Mucosa of descending colon (tissue), 3 donors: ENCODE measurements at regions not wholly inside any gene's neighbourhood (a gene's known extent, or its start where the extent isn't known, plus 50 kb on each side); places are given as distances from the start of the nearest gene placed in this dataset.

Experiments used
- ATAC-seq: fragments of 200-7000 bp; cut with Tn5 transposase; one replicate; pipeline ENCODE4 v1.9.1; 2020; ENCODE audit warnings: mild to moderate bottlenecking, moderate library complexity
- DNase-seq, 3 donors: peaks; one replicate each; pipeline ENCODE4 v3.0.0-alpha.2; 2020
- H3K36me3 ChIP-seq: fragments of 200-600 bp; one replicate; pipeline ENCODE4 v1.8.0; 2021; ENCODE audit warnings: low read depth, mild to moderate bottlenecking
- H3K4me1 ChIP-seq: fragments of 200-600 bp; one replicate; pipeline ENCODE4 v1.8.0; 2021; ENCODE audit warnings: low read depth, mild to moderate bottlenecking
- H3K4me3 ChIP-seq: fragments of 200-600 bp; one replicate; pipeline ENCODE4 v1.8.0; 2021; ENCODE audit warnings: mild to moderate bottlenecking
- H3K9me3 ChIP-seq: fragments of 200-600 bp; one replicate; pipeline ENCODE4 v1.8.0; 2021; ENCODE audit warnings: mild to moderate bottlenecking
- intact Hi-C, 2 donors: fragments of 100-400 bp; cut with DNase I in 1 of 2; cut with micrococcal nuclease in 1 of 2; formaldehyde crosslinking; loops; one replicate each; pipeline versions ENCODE4 v1.11.0 to v1.11.1; 2022; cut with DNase I, micrococcal nuclease
- TF ChIP-seq, protein P1 (sequence below): fragments of 200-600 bp; IDR thresholded peaks from one replicate; pipeline ENCODE4 v1.8.0; 2022; ENCODE audit warnings: antibody characterized with exemption, mild to moderate bottlenecking
- donor health status: DM: no; HTN: no; CAD: no; lungs with moderate emphysema.
- donor health status: DM: no; HTN: no; CAD: no.
- donor health status: DM: no; HTN: yes; CAD: no.

- intact Hi-C loops, result no loop called here
- ATAC-seq, result no peak
- TF ChIP-seq, protein P1, sequence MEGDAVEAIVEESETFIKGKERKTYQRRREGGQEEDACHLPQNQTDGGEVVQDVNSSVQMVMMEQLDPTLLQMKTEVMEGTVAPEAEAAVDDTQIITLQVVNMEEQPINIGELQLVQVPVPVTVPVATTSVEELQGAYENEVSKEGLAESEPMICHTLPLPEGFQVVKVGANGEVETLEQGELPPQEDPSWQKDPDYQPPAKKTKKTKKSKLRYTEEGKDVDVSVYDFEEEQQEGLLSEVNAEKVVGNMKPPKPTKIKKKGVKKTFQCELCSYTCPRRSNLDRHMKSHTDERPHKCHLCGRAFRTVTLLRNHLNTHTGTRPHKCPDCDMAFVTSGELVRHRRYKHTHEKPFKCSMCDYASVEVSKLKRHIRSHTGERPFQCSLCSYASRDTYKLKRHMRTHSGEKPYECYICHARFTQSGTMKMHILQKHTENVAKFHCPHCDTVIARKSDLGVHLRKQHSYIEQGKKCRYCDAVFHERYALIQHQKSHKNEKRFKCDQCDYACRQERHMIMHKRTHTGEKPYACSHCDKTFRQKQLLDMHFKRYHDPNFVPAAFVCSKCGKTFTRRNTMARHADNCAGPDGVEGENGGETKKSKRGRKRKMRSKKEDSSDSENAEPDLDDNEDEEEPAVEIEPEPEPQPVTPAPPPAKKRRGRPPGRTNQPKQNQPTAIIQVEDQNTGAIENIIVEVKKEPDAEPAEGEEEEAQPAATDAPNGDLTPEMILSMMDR, result no peak
These were observed 130.1 kb upstream of the LARP1 start for GRCh38 chr5:154625031-154625430.

DNA sequence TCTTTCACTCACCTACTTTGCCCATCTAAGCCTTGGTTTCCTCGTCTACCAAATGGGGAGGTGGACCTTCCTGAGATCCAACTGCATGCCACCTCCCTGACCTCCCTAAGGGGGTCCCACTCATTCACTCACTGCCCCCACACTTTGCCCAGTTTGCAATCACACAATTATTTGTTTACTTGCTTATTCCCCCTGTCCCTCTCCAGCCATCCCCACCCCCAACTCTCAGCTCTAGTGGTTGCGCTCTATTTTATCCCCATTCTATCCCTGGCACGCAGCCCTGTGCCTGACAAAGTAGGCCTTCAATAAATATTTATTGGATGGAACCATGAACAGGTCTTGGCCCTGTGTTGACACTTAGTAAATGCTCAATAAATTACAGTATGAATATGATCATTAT, 130.8 kb upstream of the LARP1 start:
- no peaks in the 10 kb centered on the region for H3K4me1 ChIP-seq
- ATAC-seq (no peak), DNase-seq (no peak)
- intact Hi-C loops, result no loop called here
- no peak overlapping the region for H3K4me3 ChIP-seq
- no peaks in the 10 kb centered on the region for H3K36me3 ChIP-seq
- no peaks in the 10 kb centered on the region for H3K9me3 ChIP-seq
- TF ChIP-seq, protein P1, result no peak

More at GRCh38 chr5:154625031-154625430, 130.1 kb upstream of the LARP1 start:
- Histone ChIP-seq H3K4me3 (no peak overlapping the region), H3K4me1 (no peaks in the 10 kb centered on the region), H3K36me3 (no peaks in the 10 kb centered on the region), H3K9me3 (no peaks in the 10 kb centered on the region)
- no peak for DNase-seq

GRCh38 chr5:154620411-154620810, 134.8 kb upstream of the LARP1 start:
- ATAC-seq (no peak), DNase-seq (no peak)
- Histone ChIP-seq H3K9me3 (no peaks in the 10 kb centered on the region), H3K4me3 (no peak overlapping the region), H3K36me3 (no peaks in the 10 kb centered on the region), H3K4me1 (no peaks in the 10 kb centered on the region)
- TF ChIP-seq, protein P1, result no peak
- intact Hi-C loops, result no loop called here

DNA sequence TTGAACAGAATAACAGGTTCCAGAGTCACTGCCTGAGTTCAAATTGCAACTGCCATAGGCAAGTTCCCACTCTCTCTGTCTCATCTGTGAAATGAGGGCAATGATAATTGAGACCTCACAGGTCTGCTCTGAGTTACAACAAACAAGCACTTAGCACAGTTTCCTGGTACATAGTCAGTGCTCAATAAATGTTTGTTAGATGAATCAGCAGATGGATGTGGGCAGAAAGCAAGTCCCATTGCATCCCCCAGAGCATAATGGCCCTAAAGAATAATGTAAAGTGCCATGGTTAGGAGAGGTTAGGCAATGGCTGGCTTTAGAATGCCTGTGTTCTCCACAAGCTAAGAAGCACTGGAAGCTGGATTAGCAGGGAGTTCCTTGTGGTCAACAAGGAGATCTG, 136.5 kb upstream of the LARP1 start:
- no peaks in the 10 kb centered on the region for H3K4me1 ChIP-seq
- intact Hi-C loops, result no loop called here

GRCh38 chr5:154614595-154614994, 136.6 kb upstream of the HAND1 start:
- no peak for ATAC-seq
- H3K4me3 ChIP-seq, result no peak overlapping the region
- TF ChIP-seq, protein P1, result no peak
- DNase-seq, result no peak
- H3K36me3 ChIP-seq, result no peaks in the 10 kb centered on the region
- peaks cover 12% of the 10 kb centered on the region for H3K4me1 ChIP-seq
- no peaks in the 10 kb centered on the region for H3K9me3 ChIP-seq
- intact Hi-C loops, result no loop called here

More for the DNA sequence above, 136.5 kb upstream of the LARP1 start:
- ATAC-seq (no peak), DNase-seq (no peak)
- Histone ChIP-seq H3K4me3 (no peak overlapping the region), H3K36me3 (no peaks in the 10 kb centered on the region), H3K9me3 (no peaks in the 10 kb centered on the region)
- TF ChIP-seq, protein P1, result no peak

GRCh38 chr5:154614125-154614524, 136.1 kb upstream of the HAND1 start:
- ATAC-seq (no peak), DNase-seq (no peak)
- no peak overlapping the region for H3K4me3 ChIP-seq
- TF ChIP-seq, protein P1, result no peak
- H3K9me3 ChIP-seq, result no peaks in the 10 kb centered on the region
- no peaks in the 10 kb centered on the region for H3K36me3 ChIP-seq
- intact Hi-C loops, result no loop called here
- H3K4me1 ChIP-seq, result peaks cover 12% of the 10 kb centered on the region
